H1 (cell line): ENCODE measurements at regions not wholly inside any gene's neighbourhood (a gene's known extent, or its start where the extent isn't known, plus 50 kb on each side); places are given as distances from the start of the nearest gene placed in this dataset.

ENCODE experiments used
- BACH1 ChIP-seq: IDR thresholded peaks from 2 replicates; pipeline ENCODE4 v1.6.1; 2012; ENCODE audit warnings: low read length, improper control_type of control experiment
- CTBP2 ChIP-seq: IDR thresholded peaks from 2 replicates; pipeline ENCODE4 v1.7.0; 2011; ENCODE audit warnings: borderline replicate concordance, mild to moderate bottlenecking, moderate library complexity, mixed read lengths, low read length; ENCODE audit not compliant: insufficient read depth, insufficient read length
- GABPA ChIP-seq: IDR thresholded peaks from 2 replicates; pipeline ENCODE4 v1.6.1; 2011; ENCODE audit warnings: mild to moderate bottlenecking, low read length, moderate library complexity, borderline replicate concordance; ENCODE audit not compliant: insufficient read depth
- HDAC2 ChIP-seq, 2 experiments: fragments of 300-600 bp in 1 of 2; sonication (generic) in 1 of 2; IDR thresholded peaks; 2 replicates each; pipeline ENCODE4 v1.6.1; 2011 to 2012; ENCODE audit warnings: low read depth in 2 of 2, low read length in 2 of 2, mild to moderate bottlenecking in 2 of 2, moderate library complexity in 2 of 2, borderline replicate concordance in 1 of 2, inconsistent platforms in 1 of 2
- HDAC6 ChIP-seq: IDR thresholded peaks from one replicate; pipeline ENCODE4 v1.7.1; 2012; ENCODE audit warnings: low read depth, mild to moderate bottlenecking, inconsistent platforms, low read length, moderate library complexity
- KDM4A ChIP-seq: IDR thresholded peaks from one replicate; pipeline ENCODE4 v1.7.1; 2012; ENCODE audit warnings: low read depth, mild to moderate bottlenecking, moderate library complexity, low read length, inconsistent platforms; ENCODE audit not compliant: severe bottlenecking
- KDM5A ChIP-seq: fragments of 200-600 bp; IDR thresholded peaks from 2 replicates; pipeline ENCODE4 v1.7.1; 2012; ENCODE audit warnings: mild to moderate bottlenecking, low read length, inconsistent platforms, mixed read lengths
- SIX5 ChIP-seq: IDR thresholded peaks from 2 replicates; pipeline ENCODE4 v1.6.1; 2011; ENCODE audit warnings: mild to moderate bottlenecking, low read depth, low read length

DNA sequence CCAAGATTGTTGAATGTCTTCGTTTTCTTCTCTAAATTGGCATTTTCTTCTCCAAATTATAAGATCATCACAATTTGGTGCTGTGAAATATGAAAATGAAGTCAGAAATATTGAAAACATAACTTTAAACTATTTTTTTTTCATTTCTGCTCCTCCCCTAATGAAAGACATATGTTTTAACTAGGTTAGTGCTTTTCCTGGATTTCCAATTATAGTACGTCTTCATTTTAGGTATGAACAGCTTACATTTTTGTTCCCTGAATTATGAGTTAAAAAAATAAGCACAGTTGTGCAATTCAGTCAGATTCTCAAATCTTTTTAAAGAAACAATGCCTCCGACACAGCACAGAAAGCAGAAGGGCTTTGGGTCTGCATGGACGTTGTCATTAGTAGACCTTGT lies 83.5 kb upstream of the CFAP20DC start (continued):
- no peak for TF ChIP-seq GABPA
- TF ChIP-seq HDAC2 (IDR thresholded peaks at IDR 0.05; ENCODE audit: borderline replicate concordance in 1 of 2, low read depth in 2 of 2, low read length in 2 of 2) = no peak
- no peak for TF ChIP-seq BACH1
- TF ChIP-seq CTBP2 = no peak
- TF ChIP-seq KDM4A = no peak
- no peak for TF ChIP-seq HDAC6
- TF ChIP-seq SIX5 = no peak
- TF ChIP-seq KDM5A = no peak
